ENCODE measurements at regions not wholly inside any gene's neighbourhood (a gene's known extent, or its start where the extent isn't known, plus 50 kb on each side); places are given as distances from the start of the nearest gene placed in this dataset.

DNA sequence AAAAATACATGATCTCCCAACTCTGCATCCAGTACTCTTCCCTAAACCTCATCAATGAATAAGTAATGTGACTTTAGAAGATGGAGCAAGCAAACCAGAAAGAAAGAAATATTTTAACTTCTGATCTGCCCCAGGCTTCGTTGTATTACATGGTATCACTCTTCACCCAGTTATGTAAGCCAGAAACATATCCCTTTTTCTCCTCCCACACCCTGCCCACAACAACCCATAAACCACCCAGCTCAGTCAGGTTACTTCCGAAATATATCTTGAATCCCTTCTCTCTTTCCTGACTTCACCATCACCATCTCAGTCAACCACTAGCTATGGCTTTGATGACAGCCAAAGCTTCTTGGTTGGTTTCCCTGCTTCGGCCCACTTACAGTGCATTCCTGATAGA lies 295.8 kb upstream of the PARD3B start:
- H3K4me3 ChIP-seq (replicated peaks in 1 of 2; ENCODE audit: low read depth in 1 of 2, low read length in 2 of 2): no peak overlapping the region
- no peak overlapping the region for H3K27ac ChIP-seq (ENCODE audit: low read depth, low read length)
- intact Hi-C loops (cut with micrococcal nuclease): no loop called here
- H3K9ac ChIP-seq (ENCODE audit: low read length): no peak overlapping the region
- no peak overlapping the region for H3K4me2 ChIP-seq (ENCODE audit: low read length)
- H3K79me2 ChIP-seq (ENCODE audit: insufficient read depth, low read length): no peaks in the 10 kb centered on the region
- no peak for TF ChIP-seq SRF (IDR thresholded peaks at IDR 0.05; ENCODE audit: low read depth)
- no peak for TF ChIP-seq EZH2phosphoT487 (IDR thresholded peaks at IDR 0.05; ENCODE audit: borderline replicate concordance)
- TF ChIP-seq FOSL1 (IDR thresholded peaks at IDR 0.05; ENCODE audit: low read depth): no peak
- H3K9me3 ChIP-seq (ENCODE audit: control insufficient read depth in 1 of 2, insufficient read depth in 1 of 2, low read depth in 1 of 2, low read length in 2 of 2): no peaks in the 10 kb centered on the region
- no peaks in the 10 kb centered on the region for H3K27me3 ChIP-seq (ENCODE audit: insufficient read depth, low read length)
- no peak overlapping the region for H2AFZ ChIP-seq (ENCODE audit: low read depth, low read length, poor library complexity, severe bottlenecking)
- CTCF ChIA-PET: no interaction called here
- H3K9me2 ChIP-seq (ENCODE audit: insufficient read depth): no peaks in the 10 kb centered on the region
- DNase-seq (ENCODE audit: low read depth, low spot score) (no peak), ATAC-seq (no peak)
- H3K4me1 ChIP-seq (ENCODE audit: control insufficient read depth in 1 of 2, insufficient read depth in 2 of 2, low read length in 2 of 2): no peaks in the 10 kb centered on the region
- BruUV-seq (replicated peaks): no TSS peak
- no peaks in the 10 kb centered on the region for H4K20me1 ChIP-seq (ENCODE audit: insufficient read depth)
- RAD21 ChIA-PET (ENCODE audit: low non-redundant PET in 1 of 2, low total read pairs in 2 of 2, uncharacterized antibody in 2 of 2, unreplicated experiment in 2 of 2): no interaction called here
- H3K36me3 ChIP-seq (ENCODE audit: control insufficient read depth in 1 of 2, insufficient read depth in 2 of 2, low read length in 2 of 2): no peaks in the 10 kb centered on the region
- POLR2A ChIA-PET: no interaction called here

GRCh38 chr2:204250692-204251091 lies 294.6 kb upstream of the PARD3B start:
- ChIA-PET CTCF (no interaction called here), POLR2A (no interaction called here), RAD21 (ENCODE audit: low non-redundant PET in 1 of 2, low total read pairs in 2 of 2, uncharacterized antibody in 2 of 2, unreplicated experiment in 2 of 2) (no interaction called here)
- ATAC-seq (no peak), DNase-seq (ENCODE audit: low read depth, low spot score) (no peak)
- Histone ChIP-seq H3K4me1 (ENCODE audit: control insufficient read depth in 1 of 2, insufficient read depth in 2 of 2, low read length in 2 of 2) (no peaks in the 10 kb centered on the region), H3K36me3 (ENCODE audit: control insufficient read depth in 1 of 2, insufficient read depth in 2 of 2, low read length in 2 of 2) (no peaks in the 10 kb centered on the region), H3K9me2 (ENCODE audit: insufficient read depth) (no peaks in the 10 kb centered on the region), H3K9ac (ENCODE audit: low read length) (no peak overlapping the region), H3K9me3 (ENCODE audit: control insufficient read depth in 1 of 2, insufficient read depth in 1 of 2, low read depth in 1 of 2, low read length in 2 of 2) (no peaks in the 10 kb centered on the region), H3K27me3 (ENCODE audit: insufficient read depth, low read length) (no peaks in the 10 kb centered on the region), H3K4me3 (replicated peaks in 1 of 2; ENCODE audit: low read depth in 1 of 2, low read length in 2 of 2) (no peak overlapping the region), H4K20me1 (ENCODE audit: insufficient read depth) (no peaks in the 10 kb centered on the region), H3K27ac (ENCODE audit: low read depth, low read length) (no peak overlapping the region), H3K4me2 (ENCODE audit: low read length) (no peak overlapping the region), H2AFZ (ENCODE audit: low read depth, low read length, poor library complexity, severe bottlenecking) (no peak overlapping the region), H3K79me2 (ENCODE audit: insufficient read depth, low read length) (no peaks in the 10 kb centered on the region)
- TF ChIP-seq POLR2A (IDR thresholded peaks at IDR 0.05; ENCODE audit: borderline replicate concordance, extremely low read depth, insufficient read depth, insufficient read length) (no peak), TCF7L2 (IDR thresholded peaks at IDR 0.05; ENCODE audit: borderline replicate concordance, extremely low read depth, insufficient read depth, insufficient read length) (no peak), FOSL1 (IDR thresholded peaks at IDR 0.05; ENCODE audit: low read depth) (no peak), YY1 (IDR thresholded peaks at IDR 0.05; ENCODE audit: extremely low read depth, insufficient replicate concordance, low read depth, low read length) (no peak), ATF3 (IDR thresholded peaks at IDR 0.05) (no peak), ZNF274 (IDR thresholded peaks at IDR 0.05; ENCODE audit: low read depth, low read length) (no peak), EZH2 (IDR thresholded peaks at IDR 0.05) (no peak), POLR2AphosphoS5 (IDR thresholded peaks at IDR 0.05; ENCODE audit: low read depth, low read length) (no peak), SIN3A (IDR thresholded peaks at IDR 0.05; ENCODE audit: low read depth) (no peak), SP1 (IDR thresholded peaks at IDR 0.05; ENCODE audit: low read depth) (no peak), RAD21 (IDR thresholded peaks at IDR 0.05; ENCODE audit: low read depth) (no peak), EZH2phosphoT487 (IDR thresholded peaks at IDR 0.05; ENCODE audit: borderline replicate concordance) (no peak), EGR1 (IDR thresholded peaks at IDR 0.05; ENCODE audit: low read depth) (no peak)
- intact Hi-C loops (cut with micrococcal nuclease): no loop called here
- no TSS peak for BruUV-seq (replicated peaks)
